Peyer's patch (tissue), 4 donors: ENCODE measurements at regions not wholly inside any gene's neighbourhood (a gene's known extent, or its start where the extent isn't known, plus 50 kb on each side); places are given as distances from the start of the nearest gene placed in this dataset.

Experiments used
- DNase-seq, 3 donors: peaks; one replicate each; pipeline ENCODE4 v3.0.0-alpha.2; 2017 to 2019
- H3K27ac ChIP-seq, 4 donors: fragments of 200-600 bp; sonication (generic); one replicate each; pipeline ENCODE4 v1.5.1; 2016 to 2019
- H3K27me3 ChIP-seq, 2 donors: fragments of 200-600 bp; sonication (generic); one replicate each; pipeline ENCODE4 v1.5.1; 2019
- H3K36me3 ChIP-seq, 3 donors: fragments of 200-600 bp; sonication (generic); one replicate each; pipeline ENCODE4 v1.5.1; 2016 to 2019
- H3K4me1 ChIP-seq, 4 donors: fragments of 200-600 bp; sonication (generic); one replicate each; pipeline ENCODE4 v1.5.1; 2016 to 2019
- H3K4me3 ChIP-seq, 4 donors: fragments of 200-600 bp; sonication (generic); 1 replicate in 3 of 4; 2 replicates in 1 of 4; pipeline ENCODE4 v1.5.1; 2016 to 2019; ENCODE audit warnings: mild to moderate bottlenecking in 1 of 4
- H3K9me3 ChIP-seq, 4 donors: fragments of 200-600 bp; sonication (generic); one replicate each; pipeline ENCODE4 v1.5.1; 2016 to 2019; ENCODE audit warnings: mild to moderate bottlenecking in 1 of 4
- POLR2A ChIP-seq, 2 donors: fragments of 450-650 bp; IDR thresholded peaks; one replicate each; pipeline ENCODE4 v1.5.1; 2017; ENCODE audit warnings: antibody characterized with exemption in 2 of 2, mild to moderate bottlenecking in 2 of 2, moderate library complexity in 2 of 2
- TF ChIP-seq, protein P1 (sequence below), 6 experiments: fragments of 450-650 bp in 4 of 6; fragments of 200-600 bp in 2 of 6; sonication (generic) in 1 of 6; IDR thresholded peaks; one replicate each; pipeline ENCODE4 v1.5.1; 2017 to 2019; ENCODE audit warnings: antibody characterized with exemption in 6 of 6, mild to moderate bottlenecking in 3 of 6, moderate library complexity in 1 of 6

DNA sequence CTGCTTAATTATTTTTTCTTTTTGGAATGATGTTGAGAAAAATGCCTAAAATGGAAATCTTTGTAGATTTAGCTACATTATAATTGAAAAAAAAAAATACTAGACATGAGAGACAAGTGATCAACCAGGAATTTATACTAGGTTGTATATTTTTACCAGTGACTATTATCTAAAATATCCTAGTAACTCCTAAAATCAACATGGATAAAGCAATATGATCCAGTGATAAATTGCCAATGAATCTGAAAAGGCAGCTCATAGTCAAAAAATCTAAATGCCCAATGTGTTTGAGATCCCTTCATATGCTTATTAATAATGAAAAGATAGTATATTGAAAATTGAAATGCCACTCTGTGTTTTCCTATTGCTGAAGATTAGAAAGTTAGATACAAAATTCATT, 778.2 kb downstream of the MTRR start:
- TF ChIP-seq POLR2A (IDR thresholded peaks at IDR 0.05): no peak
- TF ChIP-seq, protein P1, sequence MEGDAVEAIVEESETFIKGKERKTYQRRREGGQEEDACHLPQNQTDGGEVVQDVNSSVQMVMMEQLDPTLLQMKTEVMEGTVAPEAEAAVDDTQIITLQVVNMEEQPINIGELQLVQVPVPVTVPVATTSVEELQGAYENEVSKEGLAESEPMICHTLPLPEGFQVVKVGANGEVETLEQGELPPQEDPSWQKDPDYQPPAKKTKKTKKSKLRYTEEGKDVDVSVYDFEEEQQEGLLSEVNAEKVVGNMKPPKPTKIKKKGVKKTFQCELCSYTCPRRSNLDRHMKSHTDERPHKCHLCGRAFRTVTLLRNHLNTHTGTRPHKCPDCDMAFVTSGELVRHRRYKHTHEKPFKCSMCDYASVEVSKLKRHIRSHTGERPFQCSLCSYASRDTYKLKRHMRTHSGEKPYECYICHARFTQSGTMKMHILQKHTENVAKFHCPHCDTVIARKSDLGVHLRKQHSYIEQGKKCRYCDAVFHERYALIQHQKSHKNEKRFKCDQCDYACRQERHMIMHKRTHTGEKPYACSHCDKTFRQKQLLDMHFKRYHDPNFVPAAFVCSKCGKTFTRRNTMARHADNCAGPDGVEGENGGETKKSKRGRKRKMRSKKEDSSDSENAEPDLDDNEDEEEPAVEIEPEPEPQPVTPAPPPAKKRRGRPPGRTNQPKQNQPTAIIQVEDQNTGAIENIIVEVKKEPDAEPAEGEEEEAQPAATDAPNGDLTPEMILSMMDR (IDR thresholded peaks at IDR 0.05): no peak
- H3K9me3 ChIP-seq: no peaks in the 10 kb centered on the region
- H3K27ac ChIP-seq: no peak overlapping the region
- H3K27me3 ChIP-seq: no peaks in the 10 kb centered on the region
- no peak for DNase-seq
- no peak overlapping the region for H3K4me3 ChIP-seq
- H3K4me1 ChIP-seq: no peaks in the 10 kb centered on the region
- no peaks in the 10 kb centered on the region for H3K36me3 ChIP-seq

DNA sequence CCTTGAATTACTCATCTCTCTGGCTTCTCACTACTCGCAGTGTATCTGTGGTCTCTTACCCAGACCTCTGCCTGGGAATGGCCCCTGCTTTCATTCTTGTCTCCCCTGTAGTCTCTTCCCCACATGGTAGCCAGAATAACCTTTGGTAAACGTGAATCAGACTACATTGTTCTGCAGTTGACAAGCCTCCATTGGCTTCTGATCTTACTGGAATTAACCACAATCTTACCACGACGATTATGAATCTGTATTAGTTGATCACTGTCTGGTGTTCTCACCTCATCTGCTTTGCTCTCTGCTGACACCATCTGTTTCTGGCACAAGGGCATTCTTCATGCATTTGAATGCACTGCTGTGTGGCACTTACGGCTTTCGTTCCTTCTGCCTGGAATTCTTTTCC, 781.2 kb downstream of the MTRR start:
- Histone ChIP-seq H3K4me1 (no peaks in the 10 kb centered on the region), H3K36me3 (no peaks in the 10 kb centered on the region), H3K9me3 (no peaks in the 10 kb centered on the region), H3K4me3 (no peak overlapping the region), H3K27ac (no peak overlapping the region), H3K27me3 (no peaks in the 10 kb centered on the region)
- no peak for DNase-seq
- TF ChIP-seq, protein P1 (IDR thresholded peaks at IDR 0.05): no peak
- TF ChIP-seq POLR2A (IDR thresholded peaks at IDR 0.05): no peak

DNA sequence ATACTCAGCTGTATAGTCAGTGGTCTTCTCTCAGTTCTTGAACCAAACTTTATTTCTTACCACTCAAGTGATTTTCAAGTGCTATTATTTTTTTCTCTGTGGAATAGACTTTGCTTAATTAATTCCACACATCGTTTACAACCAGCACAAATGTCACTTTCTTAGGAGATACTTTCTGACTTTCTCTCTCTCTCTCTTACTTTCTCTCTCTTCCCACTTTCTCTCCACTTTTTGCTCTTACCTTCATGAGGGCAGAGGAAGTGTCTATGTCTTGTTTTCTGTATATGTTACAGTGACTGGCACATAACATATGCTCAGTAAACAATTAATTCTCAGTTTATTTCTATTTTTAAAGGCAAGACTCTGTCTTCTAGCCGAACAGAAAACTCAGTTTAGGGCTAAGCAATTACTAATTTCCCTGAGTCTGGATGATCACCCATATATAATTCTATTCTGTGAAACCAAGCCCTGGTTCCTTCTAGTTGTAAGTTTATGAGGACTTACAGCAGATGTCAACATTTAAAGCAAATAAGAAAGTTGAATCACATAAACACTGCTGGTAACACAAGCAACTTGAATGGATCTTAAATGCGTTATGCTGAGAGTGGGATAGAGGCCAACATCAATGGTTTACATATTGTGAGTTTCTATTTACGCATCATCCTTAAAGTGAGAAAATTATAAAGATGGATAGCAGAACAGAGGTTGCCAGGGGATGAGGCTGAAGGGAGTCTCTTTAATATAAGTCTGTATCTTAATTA, 791.4 kb downstream of the MTRR start:
- Histone ChIP-seq H3K9me3 (no peaks in the 10 kb centered on the region), H3K27ac (no peak overlapping the region), H3K4me3 (no peak overlapping the region), H3K4me1 (no peaks in the 10 kb centered on the region), H3K27me3 (no peaks in the 10 kb centered on the region), H3K36me3 (no peaks in the 10 kb centered on the region)
- TF ChIP-seq POLR2A (IDR thresholded peaks at IDR 0.05): no peak
- TF ChIP-seq, protein P1 (IDR thresholded peaks at IDR 0.05): no peak
- DNase-seq: no peak

DNA sequence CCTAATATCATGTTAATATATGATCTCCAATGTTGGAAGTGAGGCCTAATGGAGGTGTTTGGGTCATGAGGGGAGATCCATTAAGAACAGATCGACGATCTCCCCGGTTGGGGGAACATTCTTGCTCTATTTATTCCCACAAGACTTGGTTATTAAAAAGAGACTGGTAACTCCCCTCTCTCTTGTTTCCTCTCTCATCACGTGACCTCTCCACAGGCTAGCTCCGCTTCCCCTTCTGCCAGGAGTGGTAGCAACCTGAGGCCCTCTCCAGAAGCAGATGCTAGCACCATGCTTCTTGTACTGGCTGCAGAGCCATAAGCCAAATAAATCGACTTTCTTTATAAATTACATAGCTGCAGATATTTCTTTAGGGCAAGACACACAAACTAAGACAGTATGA, 794.4 kb downstream of the MTRR start:
- Histone ChIP-seq H3K4me1 (no peaks in the 10 kb centered on the region), H3K27ac (no peak overlapping the region), H3K4me3 (no peak overlapping the region), H3K36me3 (no peaks in the 10 kb centered on the region), H3K27me3 (no peaks in the 10 kb centered on the region), H3K9me3 (no peaks in the 10 kb centered on the region)
- DNase-seq: no peak
- TF ChIP-seq, protein P1 (IDR thresholded peaks at IDR 0.05): no peak
- no peak for TF ChIP-seq POLR2A (IDR thresholded peaks at IDR 0.05)

DNA sequence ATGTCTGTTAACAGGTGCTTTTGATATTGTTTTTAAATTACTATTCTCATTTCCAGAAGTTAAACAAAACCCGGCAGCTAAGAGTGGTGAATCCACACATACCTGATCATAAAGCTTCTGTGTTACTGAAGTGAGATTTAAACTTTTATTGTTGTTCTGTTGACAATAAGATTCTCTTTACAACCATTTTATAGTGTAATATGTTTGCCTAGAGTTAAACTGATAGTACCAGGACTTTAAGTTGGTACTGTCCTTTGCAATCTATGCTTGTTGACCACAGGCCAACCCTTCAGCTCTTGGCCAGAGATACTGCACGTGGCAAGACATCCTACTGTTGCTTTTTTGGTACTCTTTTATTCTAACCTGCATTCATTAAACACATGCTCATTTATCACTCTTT, 806.2 kb downstream of the MTRR start:
- Histone ChIP-seq H3K27ac (no peak overlapping the region), H3K4me3 (no peak overlapping the region), H3K4me1 (no peaks in the 10 kb centered on the region), H3K36me3 (no peaks in the 10 kb centered on the region), H3K9me3 (no peaks in the 10 kb centered on the region), H3K27me3 (no peaks in the 10 kb centered on the region)
- DNase-seq: no peak
- TF ChIP-seq, protein P1 (IDR thresholded peaks at IDR 0.05): no peak
- TF ChIP-seq POLR2A (IDR thresholded peaks at IDR 0.05): no peak
